ENCODE measurements at regions not wholly inside any gene's neighbourhood (a gene's known extent, or its start where the extent isn't known, plus 50 kb on each side); places are given as distances from the start of the nearest gene placed in this dataset.

DNA sequence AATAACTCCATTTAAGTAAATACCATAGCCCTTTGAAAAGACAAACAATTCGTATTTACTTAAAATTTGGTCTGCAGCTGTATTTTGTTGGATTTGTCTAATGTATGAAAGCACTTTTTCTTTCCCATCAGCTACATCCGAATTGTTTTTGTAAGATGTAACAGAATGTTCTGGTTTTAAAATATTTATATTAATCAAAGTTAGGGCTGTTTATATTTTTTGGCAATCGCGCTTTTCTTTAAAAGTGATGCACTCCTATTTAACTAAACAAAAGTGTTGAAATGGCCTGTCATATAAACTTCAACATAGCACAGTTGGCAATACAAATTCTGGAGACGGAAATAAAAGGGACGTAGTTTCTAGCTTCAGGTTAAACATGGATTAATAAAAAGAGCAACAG, 216.3 kb upstream of the ADGRL2 start:
- no peak for TF ChIP-seq JUND (IDR thresholded peaks at IDR 0.05)
- TF ChIP-seq, protein P1, sequence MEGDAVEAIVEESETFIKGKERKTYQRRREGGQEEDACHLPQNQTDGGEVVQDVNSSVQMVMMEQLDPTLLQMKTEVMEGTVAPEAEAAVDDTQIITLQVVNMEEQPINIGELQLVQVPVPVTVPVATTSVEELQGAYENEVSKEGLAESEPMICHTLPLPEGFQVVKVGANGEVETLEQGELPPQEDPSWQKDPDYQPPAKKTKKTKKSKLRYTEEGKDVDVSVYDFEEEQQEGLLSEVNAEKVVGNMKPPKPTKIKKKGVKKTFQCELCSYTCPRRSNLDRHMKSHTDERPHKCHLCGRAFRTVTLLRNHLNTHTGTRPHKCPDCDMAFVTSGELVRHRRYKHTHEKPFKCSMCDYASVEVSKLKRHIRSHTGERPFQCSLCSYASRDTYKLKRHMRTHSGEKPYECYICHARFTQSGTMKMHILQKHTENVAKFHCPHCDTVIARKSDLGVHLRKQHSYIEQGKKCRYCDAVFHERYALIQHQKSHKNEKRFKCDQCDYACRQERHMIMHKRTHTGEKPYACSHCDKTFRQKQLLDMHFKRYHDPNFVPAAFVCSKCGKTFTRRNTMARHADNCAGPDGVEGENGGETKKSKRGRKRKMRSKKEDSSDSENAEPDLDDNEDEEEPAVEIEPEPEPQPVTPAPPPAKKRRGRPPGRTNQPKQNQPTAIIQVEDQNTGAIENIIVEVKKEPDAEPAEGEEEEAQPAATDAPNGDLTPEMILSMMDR (IDR thresholded peaks at IDR 0.05; ENCODE audit: low read depth, low read length, missing input control) = no peak
- no peak for TF ChIP-seq HNF4G (IDR thresholded peaks at IDR 0.05)
- no peak for TF ChIP-seq SP1 (IDR thresholded peaks at IDR 0.05)
- TF ChIP-seq EGR1 (IDR thresholded peaks at IDR 0.05; ENCODE audit: low read depth in 2 of 2) = no peak
- TF ChIP-seq YY1 (IDR thresholded peaks at IDR 0.05) = peak; percentile 35
- TF ChIP-seq FOXA1 (IDR thresholded peaks at IDR 0.05) = no peak
- TF ChIP-seq, protein P2, sequence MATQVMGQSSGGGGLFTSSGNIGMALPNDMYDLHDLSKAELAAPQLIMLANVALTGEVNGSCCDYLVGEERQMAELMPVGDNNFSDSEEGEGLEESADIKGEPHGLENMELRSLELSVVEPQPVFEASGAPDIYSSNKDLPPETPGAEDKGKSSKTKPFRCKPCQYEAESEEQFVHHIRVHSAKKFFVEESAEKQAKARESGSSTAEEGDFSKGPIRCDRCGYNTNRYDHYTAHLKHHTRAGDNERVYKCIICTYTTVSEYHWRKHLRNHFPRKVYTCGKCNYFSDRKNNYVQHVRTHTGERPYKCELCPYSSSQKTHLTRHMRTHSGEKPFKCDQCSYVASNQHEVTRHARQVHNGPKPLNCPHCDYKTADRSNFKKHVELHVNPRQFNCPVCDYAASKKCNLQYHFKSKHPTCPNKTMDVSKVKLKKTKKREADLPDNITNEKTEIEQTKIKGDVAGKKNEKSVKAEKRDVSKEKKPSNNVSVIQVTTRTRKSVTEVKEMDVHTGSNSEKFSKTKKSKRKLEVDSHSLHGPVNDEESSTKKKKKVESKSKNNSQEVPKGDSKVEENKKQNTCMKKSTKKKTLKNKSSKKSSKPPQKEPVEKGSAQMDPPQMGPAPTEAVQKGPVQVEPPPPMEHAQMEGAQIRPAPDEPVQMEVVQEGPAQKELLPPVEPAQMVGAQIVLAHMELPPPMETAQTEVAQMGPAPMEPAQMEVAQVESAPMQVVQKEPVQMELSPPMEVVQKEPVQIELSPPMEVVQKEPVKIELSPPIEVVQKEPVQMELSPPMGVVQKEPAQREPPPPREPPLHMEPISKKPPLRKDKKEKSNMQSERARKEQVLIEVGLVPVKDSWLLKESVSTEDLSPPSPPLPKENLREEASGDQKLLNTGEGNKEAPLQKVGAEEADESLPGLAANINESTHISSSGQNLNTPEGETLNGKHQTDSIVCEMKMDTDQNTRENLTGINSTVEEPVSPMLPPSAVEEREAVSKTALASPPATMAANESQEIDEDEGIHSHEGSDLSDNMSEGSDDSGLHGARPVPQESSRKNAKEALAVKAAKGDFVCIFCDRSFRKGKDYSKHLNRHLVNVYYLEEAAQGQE (IDR thresholded peaks at IDR 0.05) = no peak
- TF ChIP-seq, protein P3, sequence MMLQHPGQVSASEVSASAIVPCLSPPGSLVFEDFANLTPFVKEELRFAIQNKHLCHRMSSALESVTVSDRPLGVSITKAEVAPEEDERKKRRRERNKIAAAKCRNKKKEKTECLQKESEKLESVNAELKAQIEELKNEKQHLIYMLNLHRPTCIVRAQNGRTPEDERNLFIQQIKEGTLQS (IDR thresholded peaks at IDR 0.05) = no peak
- no peak for TF ChIP-seq TAF1 (conservative IDR thresholded peaks at IDR 0.05)
- TF ChIP-seq, protein P4, sequence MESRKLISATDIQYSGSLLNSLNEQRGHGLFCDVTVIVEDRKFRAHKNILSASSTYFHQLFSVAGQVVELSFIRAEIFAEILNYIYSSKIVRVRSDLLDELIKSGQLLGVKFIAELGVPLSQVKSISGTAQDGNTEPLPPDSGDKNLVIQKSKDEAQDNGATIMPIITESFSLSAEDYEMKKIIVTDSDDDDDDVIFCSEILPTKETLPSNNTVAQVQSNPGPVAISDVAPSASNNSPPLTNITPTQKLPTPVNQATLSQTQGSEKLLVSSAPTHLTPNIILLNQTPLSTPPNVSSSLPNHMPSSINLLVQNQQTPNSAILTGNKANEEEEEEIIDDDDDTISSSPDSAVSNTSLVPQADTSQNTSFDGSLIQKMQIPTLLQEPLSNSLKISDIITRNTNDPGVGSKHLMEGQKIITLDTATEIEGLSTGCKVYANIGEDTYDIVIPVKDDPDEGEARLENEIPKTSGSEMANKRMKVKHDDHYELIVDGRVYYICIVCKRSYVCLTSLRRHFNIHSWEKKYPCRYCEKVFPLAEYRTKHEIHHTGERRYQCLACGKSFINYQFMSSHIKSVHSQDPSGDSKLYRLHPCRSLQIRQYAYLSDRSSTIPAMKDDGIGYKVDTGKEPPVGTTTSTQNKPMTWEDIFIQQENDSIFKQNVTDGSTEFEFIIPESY (IDR thresholded peaks at IDR 0.05) = no peak
- TF ChIP-seq RAD21 (IDR thresholded peaks at IDR 0.05) = no peak
- TF ChIP-seq, protein P5, sequence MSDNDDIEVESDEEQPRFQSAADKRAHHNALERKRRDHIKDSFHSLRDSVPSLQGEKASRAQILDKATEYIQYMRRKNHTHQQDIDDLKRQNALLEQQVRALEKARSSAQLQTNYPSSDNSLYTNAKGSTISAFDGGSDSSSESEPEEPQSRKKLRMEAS (IDR thresholded peaks at IDR 0.05) = no peak

Measured in liver (tissue), 3 donors.